NCI-H2081 (cell line): ENCODE measurements at regions not wholly inside any gene's neighbourhood (a gene's known extent, or its start where the extent isn't known, plus 50 kb on each side); places are given as distances from the start of the nearest gene placed in this dataset.

ENCODE experiments used
- DNase-seq, 2 experiments: peaks; one replicate each; lab custom pipeline; 2025; lab: John Stamatoyannopoulos, UW

DNA sequence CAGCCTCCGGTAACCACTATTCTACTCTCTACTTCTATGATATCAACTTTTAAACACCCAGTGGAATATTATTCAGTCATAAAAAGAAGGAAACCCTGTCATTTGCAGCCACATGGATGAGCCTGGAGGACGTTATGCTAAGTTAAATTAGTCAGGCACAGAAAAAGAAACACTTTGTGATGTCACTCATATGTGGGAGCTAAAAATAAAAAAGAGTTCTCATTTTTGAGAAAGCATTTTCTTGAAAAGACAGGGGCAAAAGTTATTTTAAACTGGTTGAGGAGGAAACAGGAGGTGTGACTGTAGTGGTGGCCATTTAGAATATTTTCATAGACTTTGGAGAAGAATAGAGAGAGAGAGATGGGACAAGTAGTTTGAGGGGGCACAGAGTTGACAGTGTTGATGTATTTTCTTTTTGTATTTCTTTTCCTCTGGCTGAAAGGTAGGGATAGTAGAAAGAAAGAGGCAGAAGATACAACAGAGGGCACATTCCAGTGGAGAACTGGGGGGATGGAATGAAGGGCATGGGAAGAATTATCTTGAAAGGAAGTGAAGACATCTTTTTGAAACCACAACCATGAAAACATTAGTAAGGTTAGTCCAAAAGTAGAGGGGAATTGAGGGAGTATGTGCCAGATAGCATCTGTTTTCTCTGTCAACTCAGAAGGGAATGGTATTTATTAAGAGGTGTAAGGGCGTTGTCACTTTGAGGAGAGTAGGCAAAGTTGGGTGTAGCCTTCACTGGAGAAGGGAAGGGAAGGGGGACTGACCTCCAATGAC is 181.3 kb upstream of the GMDS start:
- no peak for DNase-seq

DNA sequence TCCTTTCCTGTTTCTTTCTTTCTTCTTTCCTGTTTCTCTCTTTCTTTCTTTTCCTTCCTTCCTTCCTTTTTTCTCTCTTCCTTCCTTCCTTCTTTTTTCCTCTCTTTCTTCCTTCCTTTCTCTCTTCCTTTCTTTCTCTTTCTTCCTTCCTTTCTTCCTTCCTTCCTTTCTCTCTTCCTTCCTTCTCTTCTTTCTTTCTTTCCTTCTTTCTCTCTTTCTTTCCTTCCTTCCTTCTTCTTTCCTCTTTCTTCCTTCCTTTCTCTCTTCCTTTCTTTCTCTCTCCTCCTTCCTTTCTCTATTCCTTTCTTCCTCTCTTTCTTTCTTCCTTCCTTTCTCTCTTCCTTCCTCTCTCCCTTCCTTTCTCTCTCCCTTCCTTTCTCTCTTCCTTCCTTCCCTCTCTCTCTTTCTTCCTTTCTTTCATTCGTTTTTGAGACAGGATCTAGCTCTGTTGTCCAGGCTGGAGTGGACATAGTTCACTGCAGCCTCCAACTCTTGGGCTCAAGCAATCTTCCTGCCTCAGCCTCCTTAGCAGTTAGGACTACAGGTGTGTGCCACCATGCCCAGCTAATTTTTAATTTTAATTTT is 170.8 kb upstream of the GMDS start:
- DNase-seq = no peak

DNA sequence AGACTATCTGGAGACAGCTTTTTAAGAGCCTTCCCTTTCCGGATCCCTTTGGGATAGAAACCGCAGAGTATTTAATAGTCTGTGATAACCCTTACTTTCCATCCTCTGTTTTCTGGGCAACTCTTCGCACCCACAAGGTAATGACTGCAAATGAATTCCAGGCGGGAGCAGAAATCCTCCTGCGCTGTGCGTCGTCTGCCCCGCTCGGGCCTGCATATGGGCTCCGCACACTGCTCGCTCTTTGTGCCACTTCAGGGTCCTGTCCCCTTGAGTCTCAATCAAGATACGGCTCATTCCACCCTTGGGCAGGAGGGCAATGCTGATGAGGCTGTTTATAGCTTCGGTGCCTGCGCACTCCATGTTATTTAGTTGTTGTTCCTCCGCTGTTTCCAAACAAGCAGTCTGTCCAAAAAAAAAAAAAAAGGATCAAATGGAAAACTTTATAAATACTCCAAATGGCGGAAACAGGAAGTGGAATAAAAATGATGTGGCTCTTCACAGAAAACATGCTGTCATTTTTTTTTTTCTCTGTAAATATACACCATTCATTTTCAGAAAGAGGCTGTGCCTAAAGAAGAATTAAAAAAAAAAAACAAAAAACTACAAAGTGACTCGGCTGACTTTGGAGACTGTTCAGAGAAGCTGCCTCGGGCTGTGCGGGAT is 169.6 kb upstream of the GMDS start:
- no peak for DNase-seq

DNA sequence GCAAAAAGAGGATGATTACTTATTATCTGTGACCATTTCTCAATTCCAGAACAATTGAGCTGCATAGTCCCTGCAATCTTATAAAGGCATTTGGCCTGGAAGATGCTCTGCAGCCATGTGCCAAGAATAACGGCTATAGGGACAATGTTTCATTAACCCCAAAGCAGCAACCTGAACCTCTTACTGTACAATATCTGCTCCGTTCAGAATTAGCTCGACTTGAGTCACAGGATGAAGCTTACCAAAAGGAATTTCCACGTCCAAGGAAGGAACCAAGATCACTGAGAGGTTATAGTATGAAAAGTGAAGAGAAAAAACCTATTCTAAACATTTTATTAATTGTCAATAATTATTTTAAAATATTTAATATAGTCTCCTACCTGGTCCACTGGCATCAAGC is 167.3 kb upstream of the GMDS start:
- no peak for DNase-seq

DNA sequence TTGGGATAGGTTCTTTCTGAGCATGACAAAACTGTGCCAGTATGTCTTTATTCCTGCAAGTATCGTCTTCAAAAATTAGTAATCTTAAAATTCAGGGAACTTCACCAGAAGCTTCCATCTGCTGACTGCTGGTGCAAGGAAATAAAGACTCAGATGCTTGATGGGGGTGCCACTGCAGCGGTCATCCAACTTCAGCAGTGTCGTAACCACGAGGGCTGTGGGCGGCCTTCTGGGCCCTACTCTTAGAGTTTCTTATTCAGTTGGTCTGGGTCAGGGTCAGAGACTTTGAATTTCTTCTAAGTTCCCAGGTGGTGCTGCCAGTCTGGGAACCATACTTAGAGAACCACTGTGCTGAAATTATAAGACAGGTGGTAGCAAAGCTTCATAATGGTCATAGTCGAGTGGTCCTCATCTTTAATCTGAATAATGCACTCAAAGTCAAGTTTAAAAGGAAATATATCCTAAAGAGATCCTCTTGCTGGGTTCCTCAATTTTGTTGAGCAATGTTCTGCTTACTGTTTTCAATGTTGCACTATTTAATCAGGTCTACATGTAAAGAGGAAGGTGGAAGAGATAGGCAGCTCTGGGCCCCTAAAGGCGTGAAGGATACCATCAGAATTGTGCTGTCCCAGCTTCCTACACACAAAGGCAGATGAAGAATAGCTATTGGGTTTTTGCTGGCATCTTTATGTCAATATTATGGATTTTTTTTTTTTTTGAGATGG is 165.4 kb upstream of the GMDS start:
- DNase-seq = no peak

DNA sequence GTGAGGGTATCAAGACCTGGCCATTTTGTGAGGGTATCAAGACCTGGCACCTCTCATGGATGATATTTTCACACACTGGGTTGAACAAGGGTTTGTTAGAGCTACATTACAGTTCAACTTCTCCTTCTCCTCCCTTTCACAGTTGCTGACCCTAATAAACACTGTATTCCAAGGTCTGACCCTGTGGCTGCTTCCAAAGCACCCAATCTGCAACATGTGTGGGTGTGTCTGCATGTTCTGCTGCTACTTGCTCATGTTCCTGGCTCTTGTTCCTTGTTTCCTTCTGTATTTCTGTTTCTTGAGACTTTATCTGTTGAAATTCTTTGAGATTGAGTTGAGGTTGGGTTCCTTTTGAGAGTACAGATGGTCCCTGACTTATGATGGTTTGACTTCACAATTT is 162.1 kb upstream of the GMDS start:
- no peak for DNase-seq

DNA sequence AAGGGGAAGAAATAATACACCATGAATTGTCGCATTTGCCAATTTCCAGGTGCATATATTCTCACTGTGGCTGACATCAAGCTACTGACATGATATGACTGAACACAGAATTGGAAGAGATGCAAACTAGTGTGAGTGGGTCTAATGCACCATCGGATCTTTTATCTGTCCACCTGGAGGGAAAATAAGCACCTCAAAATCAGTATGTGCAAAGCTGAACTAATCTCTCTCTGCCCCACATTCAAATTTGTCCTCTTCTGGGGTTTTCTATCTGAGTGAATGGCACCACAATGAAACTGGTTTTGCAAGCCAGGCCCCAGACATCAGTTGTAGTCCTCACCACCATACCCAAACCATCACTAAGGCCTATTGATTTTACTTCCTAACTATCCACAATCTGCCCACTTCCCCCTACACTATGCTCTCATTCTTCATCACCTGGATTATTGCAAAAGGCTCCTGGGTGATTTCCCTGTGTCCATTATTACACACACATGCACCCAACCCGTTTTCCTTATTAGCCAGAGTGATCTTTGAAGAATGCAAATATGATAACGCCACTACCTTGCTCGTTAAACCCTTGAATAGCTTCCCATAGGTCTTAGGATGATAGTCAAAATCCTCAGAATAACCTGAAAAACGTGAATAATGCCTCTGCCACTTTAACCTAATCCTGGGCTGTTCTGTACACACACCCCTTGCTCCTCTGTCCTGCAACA is 159.0 kb upstream of the GMDS start:
- DNase-seq = no peak

DNA sequence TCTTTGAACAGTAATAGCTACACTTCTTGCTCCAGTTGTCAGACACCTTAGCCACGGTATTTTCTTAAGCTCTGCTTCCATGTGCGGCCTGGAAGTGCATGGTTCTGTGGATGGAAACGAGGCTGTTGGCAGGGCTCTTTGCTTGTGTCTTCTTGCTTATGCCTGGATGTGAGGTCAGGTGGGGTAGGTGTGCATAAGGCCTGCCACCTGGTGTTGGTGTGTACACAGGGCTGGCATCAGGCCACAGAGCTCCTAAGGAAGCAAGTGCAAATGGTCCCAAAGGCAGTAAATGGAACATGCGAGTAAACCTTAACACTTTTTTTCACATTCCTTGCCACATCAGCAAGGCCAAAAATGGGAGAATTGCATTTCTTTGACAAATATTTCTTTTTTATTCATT is 158.1 kb upstream of the GMDS start:
- peak; percentile 65 to 82 for DNase-seq

DNA sequence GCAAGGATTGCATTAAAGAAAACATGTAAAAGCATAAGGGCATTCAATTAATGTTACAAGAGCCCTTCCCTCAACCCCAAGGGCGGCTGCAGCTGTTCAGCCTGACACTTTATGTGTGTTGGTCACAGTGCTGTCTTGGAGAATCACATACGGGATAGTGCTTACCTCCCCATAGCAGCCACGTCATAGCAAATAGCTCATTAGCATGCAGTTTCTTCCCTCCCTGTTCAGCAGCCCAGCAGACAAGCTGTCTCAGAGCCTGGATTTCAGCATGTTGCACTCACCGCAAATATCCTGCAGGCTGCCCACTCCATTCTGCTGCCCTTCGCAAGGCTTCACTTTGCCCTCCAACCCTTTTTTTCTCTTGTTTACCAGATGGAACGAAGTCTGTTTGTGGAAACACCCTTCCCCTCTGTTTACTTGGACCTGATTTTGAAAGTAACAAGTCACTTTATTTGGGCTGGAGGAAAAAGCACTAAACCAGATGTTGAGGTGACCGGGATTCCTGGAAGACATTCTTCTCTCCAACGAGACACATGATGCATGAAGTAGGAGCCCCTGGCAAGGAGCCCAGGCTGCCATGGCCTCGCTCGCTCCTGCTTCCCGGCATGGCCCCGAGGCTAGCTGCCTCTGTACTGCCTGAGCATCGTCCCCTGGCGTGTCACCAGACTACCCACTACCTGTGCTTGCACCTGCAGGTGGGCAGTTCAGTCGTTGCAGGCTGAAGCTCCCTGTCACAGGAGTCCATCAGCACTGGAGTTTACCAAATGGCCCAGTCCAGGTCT is 151.6 kb upstream of the GMDS start:
- no peak for DNase-seq

DNA sequence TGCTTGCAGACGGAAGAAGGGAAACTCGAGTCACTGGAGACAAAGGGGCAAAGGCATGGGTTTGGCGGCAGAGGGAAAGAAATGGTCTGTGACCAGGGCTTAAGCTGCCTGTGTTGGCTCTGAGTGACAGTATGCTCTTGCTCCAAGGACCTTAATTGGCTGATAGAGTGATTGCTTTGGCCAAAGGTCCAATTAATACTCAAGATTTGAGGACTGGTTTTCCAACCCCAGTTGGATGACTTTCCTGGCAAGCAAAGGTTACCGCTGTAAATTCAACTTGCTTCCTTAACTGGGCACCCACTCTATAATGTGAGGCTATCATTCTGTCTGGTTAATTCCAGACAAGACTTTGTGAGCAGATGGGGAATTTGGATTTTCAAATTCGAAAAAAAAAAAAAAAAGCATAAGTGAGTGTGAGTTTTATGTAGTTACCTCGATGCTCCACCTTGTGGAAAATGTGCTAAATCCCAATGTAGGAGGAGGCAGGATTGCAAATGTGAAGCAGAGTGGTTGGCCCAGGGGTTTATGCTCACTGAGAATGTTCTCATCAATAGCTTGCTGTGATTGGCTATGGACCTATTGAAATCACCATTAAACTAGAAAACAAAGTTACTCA is 150.7 kb upstream of the GMDS start:
- DNase-seq = no peak

DNA sequence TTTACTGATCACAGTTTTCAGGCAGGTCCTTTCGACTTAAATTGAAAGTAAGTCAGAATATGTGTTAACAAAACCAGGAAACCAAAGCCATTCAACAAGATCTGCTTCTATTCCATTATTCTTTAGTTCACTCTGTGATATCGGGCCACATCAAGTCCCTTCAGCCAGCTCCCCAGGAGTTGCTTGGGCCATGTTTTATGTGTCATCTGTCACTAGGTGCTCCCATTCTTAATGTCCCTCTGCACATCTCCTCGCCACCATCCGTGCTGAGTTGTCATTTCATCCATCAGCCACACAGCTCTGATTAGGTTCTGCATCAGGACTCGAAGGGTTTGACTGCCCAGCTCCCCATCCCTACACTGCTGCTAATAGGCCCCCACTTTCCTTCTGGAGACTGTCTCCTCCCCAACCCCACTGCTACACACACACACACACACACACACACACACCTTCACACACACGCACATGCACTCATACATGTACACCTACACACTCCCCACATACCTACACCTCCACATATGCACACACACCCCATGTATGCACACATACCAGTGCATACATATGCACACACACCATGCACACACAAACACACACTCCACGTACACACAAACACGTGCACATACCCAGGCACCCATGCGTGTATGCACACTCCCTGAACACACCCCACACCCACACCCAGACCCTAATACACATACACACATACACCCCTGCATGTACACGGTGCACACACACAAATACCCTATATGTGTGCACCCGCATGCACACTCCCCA is 143.3 kb upstream of the GMDS start:
- DNase-seq = no peak

DNA sequence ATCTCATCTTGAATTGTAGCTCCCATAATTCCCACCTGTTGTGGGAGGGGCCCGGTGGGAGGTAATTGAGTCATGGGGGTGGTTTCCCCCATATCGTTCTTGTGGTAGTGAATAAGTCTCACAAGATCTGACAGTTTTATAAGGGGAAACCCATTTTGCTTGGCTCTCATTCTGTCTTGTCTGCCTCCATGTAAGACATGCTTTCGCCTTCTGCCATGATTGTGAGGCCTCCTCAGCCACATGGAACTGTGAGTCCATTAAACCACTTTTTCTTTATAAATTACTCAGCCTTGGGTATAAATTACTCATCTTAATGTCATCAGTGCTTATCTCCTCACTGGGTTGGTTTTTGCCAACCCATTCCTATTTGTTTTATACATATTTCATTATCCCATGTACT is 142.0 kb upstream of the GMDS start:
- DNase-seq = no peak

DNA sequence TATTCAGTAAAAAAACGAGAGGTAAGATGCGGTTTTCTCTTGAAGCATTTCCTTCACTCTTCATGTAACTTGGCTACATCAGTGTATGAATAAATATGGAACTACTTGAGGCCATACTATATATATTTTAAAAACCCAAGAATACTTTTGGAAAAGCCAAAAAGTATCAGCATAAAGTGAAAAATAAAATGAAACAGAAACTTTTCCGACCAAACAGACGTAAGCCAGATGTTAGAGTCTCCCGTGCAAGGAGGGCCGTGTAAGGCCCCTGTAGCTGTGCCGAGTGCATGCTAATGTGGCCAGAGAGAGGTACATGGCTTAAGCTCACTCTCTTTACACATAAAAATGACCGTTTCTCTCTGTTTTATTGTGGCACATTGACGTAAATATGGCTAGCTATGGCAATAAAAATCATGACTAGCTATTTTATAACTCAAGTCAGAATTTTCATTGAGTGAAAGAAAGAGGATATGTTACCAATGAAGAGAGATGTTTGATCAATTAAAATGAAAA is 140.1 kb upstream of the GMDS start:
- no peak for DNase-seq

DNA sequence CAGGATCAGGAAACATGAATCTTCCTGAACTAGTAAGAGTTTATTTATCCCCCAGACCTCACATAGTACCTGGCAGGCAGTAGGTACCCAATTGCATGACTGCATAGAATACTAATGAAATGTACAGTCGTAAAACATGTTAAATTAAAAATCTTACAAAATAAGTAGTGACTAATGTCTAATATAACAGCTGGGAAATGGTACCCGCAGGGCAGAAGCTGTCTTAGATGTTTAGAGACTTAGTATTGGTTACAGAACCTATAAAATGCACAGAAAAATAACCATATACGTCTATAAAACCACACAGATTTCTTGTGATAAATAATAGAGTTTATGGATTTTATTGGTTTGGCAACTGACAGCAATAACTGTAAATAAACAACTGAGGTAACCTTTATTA is 139.1 kb upstream of the GMDS start:
- no peak for DNase-seq

DNA sequence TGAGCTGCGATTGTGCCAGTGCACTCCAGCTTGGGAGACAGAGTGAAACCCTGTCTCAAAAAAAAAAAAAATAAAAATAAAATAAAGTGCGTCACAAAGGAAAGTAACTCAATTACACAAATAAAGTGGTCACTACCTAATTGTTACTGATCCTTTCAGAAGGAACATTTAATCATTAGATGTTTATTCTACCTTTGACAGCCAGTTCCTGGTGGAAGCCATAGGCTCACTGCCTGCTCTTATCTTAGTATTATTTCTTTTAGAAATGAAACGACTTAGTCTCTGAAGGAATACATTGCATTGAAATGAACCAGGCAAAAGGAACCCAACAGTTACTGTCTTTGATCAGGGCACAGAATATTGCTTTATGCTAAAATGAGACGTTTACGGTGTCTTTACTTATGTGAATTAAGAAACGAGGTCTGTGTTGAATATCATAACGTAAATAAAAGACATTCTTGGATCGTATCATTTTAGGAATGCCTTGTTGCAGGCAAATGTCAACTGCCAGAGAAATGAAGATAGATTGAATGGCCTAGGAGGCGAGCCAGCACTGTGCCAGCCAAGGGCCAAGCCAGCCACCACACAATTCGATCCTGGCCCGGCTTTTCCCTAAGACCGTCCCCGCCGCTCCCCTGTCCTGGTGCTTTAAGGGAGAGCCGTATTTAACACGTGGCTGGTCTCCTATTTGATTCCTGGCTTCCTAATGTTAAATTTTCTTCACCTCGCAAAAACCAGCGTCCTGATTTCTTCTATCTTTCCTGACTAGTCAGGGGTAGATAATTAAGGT is 136.7 kb upstream of the GMDS start:
- no peak for DNase-seq

DNA sequence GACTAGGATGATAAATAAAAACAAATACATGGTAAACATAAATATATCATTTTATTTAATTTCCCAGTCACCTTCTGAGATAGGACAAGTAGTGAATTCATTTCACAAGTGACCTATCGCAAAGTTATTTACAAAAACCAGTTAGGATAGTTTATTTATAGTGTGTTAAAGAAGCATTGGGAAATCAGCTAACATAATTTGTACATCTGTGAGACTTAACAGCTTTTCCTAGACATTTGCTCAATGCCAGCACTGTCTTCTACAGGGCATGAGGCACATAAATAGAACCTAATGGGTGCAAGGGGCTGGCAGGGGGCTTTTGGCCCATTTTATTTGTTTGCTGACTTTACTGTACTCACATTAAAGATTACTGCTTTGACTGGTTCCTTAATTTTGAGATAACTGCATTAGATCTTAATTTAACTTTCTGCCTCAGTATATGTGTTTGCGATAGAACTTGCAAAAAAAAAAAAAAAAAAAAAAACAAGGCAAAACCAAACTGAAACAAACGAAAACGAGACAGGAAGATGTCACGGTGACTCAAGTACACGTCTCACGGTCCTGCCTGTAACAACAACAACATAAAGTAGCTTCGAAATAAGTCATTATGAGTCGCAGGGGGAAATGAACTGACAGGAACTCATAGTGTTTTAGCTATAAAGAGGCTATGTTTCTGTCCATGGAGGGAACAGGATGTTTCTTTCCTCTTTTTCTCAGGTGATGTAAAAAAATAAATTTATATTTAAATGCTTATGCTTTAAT is 133.7 kb upstream of the GMDS start:
- DNase-seq = no peak

DNA sequence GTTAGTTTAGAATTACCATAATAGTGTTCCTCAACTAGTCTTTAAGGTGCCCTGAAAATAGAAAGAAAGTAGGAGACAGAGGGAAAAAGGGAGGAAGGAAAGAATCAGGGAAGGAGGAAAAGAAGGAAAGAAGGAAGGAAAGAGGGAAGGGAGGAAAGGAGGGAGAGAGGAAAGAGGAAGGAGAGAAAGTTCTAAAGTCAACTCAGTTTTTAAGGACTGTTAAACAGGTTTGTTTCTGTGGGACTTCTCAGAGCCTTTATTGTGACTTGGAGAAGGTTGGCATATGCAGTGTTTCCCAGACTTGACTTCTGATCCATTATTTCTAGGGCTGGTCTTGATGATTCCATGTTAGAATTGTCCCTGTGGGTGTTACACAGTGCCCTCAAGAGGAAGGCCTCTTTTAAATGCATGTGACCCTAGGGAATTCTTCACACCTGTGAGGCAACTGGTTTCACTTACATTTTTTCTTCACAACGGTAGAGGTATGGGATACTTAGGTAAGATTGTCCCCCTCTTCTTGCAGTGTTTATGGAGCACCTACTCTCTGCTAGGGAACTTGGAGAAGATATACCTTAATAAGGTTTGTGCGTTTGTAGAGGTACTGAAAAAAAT is 132.7 kb upstream of the GMDS start:
- DNase-seq = no peak
